ENCODE measurements at regions not wholly inside any gene's neighbourhood (a gene's known extent, or its start where the extent isn't known, plus 50 kb on each side); places are given as distances from the start of the nearest gene placed in this dataset.
A peak's percentile ranks its signal among the peaks of the same experiment; 100 is the strongest.
"Not testable (repeated sequence)": the region's sequence is repeated elsewhere in the genome, so short reads cannot be mapped to it uniquely, and the experiment has no call there.

DNA sequence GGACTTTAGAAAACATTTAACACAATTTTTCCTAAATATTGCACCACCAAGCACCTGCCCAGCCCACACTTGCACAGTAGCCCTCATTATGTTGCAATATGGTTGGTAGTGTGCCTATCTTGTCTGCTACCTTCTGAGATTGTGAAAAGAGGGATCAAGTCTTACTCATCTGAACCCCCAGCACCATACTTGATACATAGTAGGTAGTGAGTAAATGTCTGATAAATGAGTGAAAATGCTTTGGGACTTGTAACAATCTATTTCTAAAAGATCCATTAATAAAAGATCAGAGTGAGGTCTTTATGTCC, 118.4 kb upstream of the MED14 start:
- TF ChIP-seq TAF1 (IDR thresholded peaks at IDR 0.05; ENCODE audit: borderline replicate concordance, low read depth, low read length) (no peak), POLR2AphosphoS5 (IDR thresholded peaks at IDR 0.05; ENCODE audit: low read depth, low read length) (no peak), POLR2A (IDR thresholded peaks at IDR 0.05; ENCODE audit: low read depth, low read length) (no peak)
- DNase-seq (ENCODE audit: insufficient read length) (no peak), FAIRE-seq (no peak)

DNA sequence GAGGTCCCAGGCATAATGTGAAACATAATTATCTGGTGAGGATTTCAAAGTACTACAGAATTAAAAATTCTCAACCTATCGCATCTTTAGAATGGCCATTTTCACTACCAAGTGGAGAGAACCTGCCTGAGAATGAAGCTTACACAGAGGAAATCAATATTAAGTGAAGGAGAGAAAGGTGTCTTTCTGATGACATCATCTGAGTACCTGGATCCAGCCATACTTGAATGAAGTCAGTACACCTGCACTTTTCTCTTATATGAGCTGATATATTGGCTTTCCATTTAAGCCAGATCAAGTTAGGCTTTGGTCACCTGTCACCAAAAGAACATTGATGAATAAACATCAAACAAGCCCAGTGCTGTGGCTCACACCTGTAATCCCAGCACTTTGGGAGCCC, 118.9 kb upstream of the MED14 start:
- FAIRE-seq (no peak), DNase-seq (ENCODE audit: insufficient read length) (no peak)
- no peak for TF ChIP-seq TAF1 (IDR thresholded peaks at IDR 0.05; ENCODE audit: borderline replicate concordance, low read depth, low read length)
- no peak for TF ChIP-seq POLR2A (IDR thresholded peaks at IDR 0.05; ENCODE audit: low read depth, low read length)
- no peak for TF ChIP-seq POLR2AphosphoS5 (IDR thresholded peaks at IDR 0.05; ENCODE audit: low read depth, low read length)

DNA sequence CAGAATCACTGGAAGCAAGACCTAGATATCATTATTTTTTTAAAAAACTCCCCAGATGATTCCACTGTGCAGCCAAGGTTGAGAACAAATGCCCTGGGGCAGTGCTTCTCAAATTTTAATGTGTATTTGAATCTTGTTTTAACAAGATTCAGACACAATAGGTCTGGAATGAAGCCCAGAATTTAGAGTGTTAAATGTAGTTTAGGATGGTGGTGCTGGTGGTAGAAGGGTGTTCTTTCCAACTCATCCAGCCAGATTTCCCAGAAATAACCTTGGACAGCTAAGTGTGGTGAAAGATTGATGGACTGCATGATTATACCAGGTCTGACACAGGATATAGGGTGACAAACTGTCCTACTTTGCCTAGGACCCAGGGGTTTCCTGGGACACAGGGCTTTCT, 120.1 kb upstream of the MED14 start:
- no peak for TF ChIP-seq POLR2AphosphoS5 (IDR thresholded peaks at IDR 0.05; ENCODE audit: low read depth, low read length)
- no peak for TF ChIP-seq TAF1 (IDR thresholded peaks at IDR 0.05; ENCODE audit: borderline replicate concordance, low read depth, low read length)
- no peak for TF ChIP-seq POLR2A (IDR thresholded peaks at IDR 0.05; ENCODE audit: low read depth, low read length)
- FAIRE-seq (no peak), DNase-seq (ENCODE audit: insufficient read length) (no peak)

DNA sequence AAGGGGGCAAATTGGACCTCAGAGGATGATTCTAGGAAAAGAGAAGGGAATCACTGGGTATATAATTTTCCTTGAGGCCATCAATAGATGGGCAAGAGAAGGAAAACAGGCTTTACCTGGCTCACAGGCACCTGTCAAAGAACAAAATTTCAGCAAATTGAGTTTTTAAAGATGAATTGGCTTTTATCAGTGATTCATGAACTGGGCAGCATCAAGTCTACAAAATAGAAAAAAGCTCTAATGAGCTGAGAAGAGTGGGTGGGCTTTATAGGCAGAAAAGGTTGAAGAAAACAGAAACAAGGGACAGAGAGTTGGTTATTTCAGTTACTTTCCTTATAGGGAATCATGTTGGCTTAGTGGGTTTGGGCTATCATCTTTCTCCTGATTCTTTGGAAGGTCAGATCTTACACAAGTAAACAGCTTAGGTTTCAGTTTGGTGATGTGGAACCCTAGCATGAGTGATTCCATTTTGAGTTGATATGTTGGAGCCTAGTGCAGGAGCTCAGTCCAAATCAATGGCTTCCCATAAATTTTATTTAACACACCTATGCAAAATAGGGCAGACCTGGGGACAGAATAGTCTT, 120.7 kb upstream of the MED14 start:
- TF ChIP-seq TAF1 (IDR thresholded peaks at IDR 0.05; ENCODE audit: borderline replicate concordance, low read depth, low read length) (no peak), POLR2A (IDR thresholded peaks at IDR 0.05; ENCODE audit: low read depth, low read length) (no peak), POLR2AphosphoS5 (IDR thresholded peaks at IDR 0.05; ENCODE audit: low read depth, low read length) (no peak)
- FAIRE-seq (no peak), DNase-seq (ENCODE audit: insufficient read length) (no peak)

DNA sequence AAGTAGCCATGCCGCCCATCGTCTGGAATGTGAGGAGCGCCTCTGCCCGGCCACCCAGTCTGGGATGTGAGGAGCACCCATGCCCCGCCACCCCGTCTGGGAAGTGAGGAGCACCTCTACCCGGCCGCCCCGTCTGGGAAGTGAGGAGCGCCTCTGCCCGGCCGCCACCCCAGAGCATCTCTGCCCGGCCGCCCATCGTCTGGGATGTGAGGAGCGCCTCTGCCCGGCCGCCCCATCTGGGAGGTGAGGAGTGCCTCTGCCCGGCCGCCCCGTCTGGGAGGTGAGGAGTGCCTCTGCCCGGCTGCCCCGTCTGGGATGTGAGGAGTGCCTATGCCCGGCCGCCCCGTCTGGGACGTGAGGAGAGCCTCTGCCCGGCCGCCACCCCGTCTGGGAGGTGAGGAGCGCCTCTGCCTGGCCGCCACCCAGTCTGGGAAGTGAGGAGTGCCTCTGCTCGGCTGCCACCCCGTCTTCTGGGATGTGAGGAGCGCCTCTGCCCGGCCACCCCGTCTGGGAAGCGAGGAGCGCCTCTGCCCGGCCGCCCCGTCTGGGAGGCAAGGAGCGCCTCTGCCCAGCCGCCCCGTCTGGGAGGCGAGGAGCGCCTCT, 126.7 kb upstream of the MED14 start:
- FAIRE-seq; DNase-seq (ENCODE audit: insufficient read length): not testable (repeated sequence)

DNA sequence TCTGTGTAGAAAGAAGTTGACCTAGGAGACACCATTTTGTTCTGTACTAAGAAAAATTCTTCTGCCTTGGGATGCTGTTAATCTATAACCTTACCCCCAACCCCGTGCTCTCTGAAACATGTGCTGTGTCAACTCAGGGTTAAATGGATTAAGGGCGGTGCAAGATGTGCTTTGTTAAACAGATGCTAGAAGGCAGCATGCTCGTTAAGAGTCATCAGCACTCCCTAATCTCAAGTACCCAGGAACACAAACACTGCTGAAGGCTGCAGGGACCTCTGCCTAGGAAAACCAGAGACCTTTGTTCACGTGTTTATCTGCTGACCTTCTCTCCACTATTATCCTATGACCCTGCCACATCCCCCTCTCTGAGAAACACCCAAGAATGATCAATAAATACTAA, 127.9 kb upstream of the MED14 start:
- not testable (repeated sequence) for FAIRE-seq; DNase-seq (ENCODE audit: insufficient read length)

DNA sequence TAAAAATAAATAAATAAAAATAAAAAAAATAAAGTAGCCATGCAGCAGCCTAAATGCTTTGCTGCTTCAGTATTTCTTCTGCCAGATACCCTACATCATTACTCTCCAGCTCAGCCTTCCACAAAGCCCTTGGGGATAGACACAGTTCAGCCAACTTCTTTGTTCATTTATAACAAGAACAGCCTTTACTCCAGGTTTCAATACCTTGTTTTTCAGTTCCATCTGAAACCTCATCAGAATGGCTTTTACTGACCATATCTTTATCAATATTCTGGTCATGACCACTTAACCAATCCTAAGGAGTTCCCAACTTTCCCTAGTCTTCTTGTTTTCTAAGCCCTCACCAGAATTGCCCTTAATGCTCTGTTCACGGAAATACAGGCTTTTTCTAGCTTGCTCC, 128.3 kb upstream of the MED14 start:
- FAIRE-seq (no peak), DNase-seq (ENCODE audit: insufficient read length) (no peak)

DNA sequence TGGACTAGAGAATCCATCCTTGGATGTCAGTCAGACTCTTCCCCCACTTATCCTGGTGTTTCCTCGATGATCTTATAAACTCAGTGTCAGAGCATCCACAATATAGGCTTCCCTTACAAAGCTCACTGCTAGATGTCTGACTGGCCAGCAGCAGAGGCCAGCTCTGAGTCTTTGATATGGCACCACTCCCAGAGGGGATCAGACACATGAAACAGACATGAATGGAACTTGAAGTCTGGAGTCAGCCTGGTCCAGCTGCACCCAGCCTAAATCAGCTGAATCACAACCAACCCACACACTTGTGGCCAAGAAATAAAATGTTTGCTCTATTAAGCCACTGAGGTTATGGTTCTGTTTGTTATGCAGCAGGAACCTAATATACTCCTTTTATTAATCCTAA, 129.6 kb upstream of the MED14 start:
- no peak for FAIRE-seq
- TF ChIP-seq TAF1 (IDR thresholded peaks at IDR 0.05; ENCODE audit: borderline replicate concordance, low read depth, low read length): no peak
- no peak for TF ChIP-seq POLR2A (IDR thresholded peaks at IDR 0.05; ENCODE audit: low read depth, low read length)
- no peak for TF ChIP-seq POLR2AphosphoS5 (IDR thresholded peaks at IDR 0.05; ENCODE audit: low read depth, low read length)
- no peak for DNase-seq (ENCODE audit: insufficient read length)

More for the DNA sequence above, 128.3 kb upstream of the MED14 start:
- TF ChIP-seq TAF1 (IDR thresholded peaks at IDR 0.05; ENCODE audit: borderline replicate concordance, low read depth, low read length): no peak
- no peak for TF ChIP-seq POLR2A (IDR thresholded peaks at IDR 0.05; ENCODE audit: low read depth, low read length)
- TF ChIP-seq POLR2AphosphoS5 (IDR thresholded peaks at IDR 0.05; ENCODE audit: low read depth, low read length): no peak

DNA sequence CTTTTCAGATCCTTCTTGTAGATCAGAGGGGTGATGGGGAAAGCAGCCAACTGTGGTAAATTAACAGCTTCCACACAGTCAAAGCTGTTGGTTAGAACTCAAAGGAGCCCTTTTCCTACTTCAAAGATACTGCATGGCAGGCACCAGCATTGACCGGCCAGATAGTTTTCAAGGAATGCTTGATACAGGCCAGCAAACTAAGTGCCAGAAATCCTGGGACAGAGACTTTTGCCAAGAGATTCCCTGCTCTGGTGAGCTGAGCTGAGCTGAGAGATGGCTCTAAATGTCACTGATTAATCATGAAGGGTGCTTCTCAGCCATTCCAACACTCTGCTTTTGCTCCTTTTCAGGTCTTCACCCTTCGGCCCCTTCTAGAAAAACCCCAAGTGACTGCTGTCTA, 131.6 kb upstream of the MED14 start:
- no peak for TF ChIP-seq POLR2A (IDR thresholded peaks at IDR 0.05; ENCODE audit: low read depth, low read length)
- no peak for TF ChIP-seq POLR2AphosphoS5 (IDR thresholded peaks at IDR 0.05; ENCODE audit: low read depth, low read length)
- DNase-seq (ENCODE audit: insufficient read length) (no peak), FAIRE-seq (no peak)

DNA sequence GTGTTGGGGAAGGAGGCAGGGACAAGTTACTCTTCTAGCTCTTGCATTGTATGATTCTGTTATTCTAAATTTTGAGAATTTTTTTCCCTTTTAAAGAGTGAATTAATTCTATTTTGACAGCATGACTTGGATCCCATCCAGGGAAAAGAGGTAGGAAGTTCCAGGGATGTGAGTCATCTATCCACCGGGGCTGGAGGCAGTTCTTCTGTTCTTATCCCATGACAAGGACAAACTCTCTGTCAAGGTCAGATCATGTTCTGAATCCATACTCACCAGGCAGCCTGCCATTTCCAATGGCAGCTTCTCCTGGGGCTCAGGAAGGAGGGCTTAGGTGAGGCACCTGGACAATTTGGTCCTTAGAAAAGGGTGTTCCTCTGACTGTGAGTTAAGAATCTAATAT, 132.0 kb upstream of the MED14 start:
- TF ChIP-seq POLR2A (IDR thresholded peaks at IDR 0.05; ENCODE audit: low read depth, low read length): no peak
- no peak for TF ChIP-seq TAF1 (IDR thresholded peaks at IDR 0.05; ENCODE audit: borderline replicate concordance, low read depth, low read length)
- no peak for TF ChIP-seq POLR2AphosphoS5 (IDR thresholded peaks at IDR 0.05; ENCODE audit: low read depth, low read length)
- FAIRE-seq (no peak), DNase-seq (ENCODE audit: insufficient read length) (no peak)

DNA sequence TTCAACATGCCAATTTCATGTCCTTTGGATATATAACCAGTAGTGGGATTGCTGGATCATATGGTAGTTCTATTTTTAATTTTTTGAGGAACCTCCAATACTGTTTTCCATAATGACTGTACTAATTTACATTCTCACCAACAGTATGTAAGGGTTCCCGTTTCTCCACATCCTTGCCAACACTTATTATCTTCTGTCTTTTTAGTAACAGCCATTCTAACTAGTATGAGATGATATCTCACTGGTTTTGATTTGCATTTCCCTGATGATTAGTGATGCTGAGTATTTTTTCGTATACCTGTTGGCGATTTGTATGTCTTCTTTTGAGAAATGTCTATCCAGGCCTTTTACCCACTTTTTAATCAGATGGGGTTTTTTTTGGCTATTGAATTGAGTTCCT, 133.5 kb upstream of the MED14 start:
- TF ChIP-seq POLR2AphosphoS5 (IDR thresholded peaks at IDR 0.05; ENCODE audit: low read depth, low read length) (no peak), TAF1 (IDR thresholded peaks at IDR 0.05; ENCODE audit: borderline replicate concordance, low read depth, low read length) (no peak), POLR2A (IDR thresholded peaks at IDR 0.05; ENCODE audit: low read depth, low read length) (no peak)
- FAIRE-seq: peak; percentile 62

DNA sequence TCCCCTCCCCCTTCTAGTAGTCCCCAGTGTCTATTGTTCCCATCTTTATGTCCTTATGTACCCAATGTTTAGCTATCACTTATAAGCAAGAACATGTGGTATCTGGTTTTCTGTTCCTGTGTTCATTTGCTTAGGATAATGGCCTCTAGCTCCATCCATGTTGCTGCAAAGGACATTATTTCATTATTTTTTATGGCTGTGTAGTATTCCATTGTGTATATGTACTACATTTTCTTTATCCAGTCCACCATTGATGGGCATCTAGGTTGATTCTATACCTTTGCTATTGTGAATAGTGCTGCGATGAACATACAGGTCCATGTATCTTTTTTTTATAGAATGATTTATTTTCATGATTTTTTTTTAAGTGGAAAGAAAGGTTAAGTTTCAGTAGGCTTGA, 135.6 kb upstream of the MED14 start:
- FAIRE-seq; DNase-seq (ENCODE audit: insufficient read length): not testable (repeated sequence)

More for the DNA sequence above, 133.5 kb upstream of the MED14 start:
- DNase-seq (ENCODE audit: insufficient read length): no peak

DNA sequence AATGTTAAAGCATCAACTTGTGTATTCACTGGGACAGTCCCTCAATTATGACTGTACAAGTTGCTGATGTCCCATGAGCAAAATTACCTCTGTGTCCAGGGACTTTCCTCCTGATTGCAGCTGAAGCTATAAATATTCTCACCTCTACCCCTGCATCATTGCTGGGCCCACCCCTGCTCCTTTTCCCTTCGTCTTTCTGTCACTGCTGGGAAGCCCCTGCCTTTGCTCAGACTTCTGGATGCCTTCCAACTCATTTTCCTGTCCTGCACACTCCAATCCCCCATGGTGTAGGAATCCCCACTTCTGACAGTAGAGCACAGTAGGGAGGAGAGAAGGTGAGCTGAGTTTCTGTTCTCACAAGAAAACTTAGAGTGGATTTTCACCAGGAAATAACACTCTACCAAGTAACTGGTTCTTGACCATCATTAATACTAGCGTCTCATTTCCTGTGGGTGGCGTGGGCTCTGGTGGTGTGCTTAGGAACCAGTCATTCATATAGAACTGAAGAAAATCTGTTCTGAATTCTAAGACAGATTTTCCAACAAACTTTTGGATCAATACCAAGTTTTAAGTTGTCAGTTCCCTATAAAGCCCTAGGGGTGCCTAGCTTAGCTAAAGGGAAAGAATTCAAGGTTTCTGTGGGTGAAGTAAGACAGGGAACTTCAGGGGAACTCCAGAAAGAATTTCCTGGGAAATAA, 136.2 kb upstream of the MED14 start:
- FAIRE-seq (peak; percentile 87), DNase-seq (ENCODE audit: insufficient read length) (no peak)
- TF ChIP-seq POLR2AphosphoS5 (IDR thresholded peaks at IDR 0.05; ENCODE audit: low read depth, low read length) (no peak), POLR2A (IDR thresholded peaks at IDR 0.05; ENCODE audit: low read depth, low read length) (no peak), TAF1 (IDR thresholded peaks at IDR 0.05; ENCODE audit: borderline replicate concordance, low read depth, low read length) (no peak)

Measured in GM12892 (cell line).